IPS DF 4.7 (cell line): ENCODE measurements at regions not wholly inside any gene's neighbourhood (a gene's known extent, or its start where the extent isn't known, plus 50 kb on each side); places are given as distances from the start of the nearest gene placed in this dataset.

Experiments used
- DNase-seq: peaks from one replicate; pipeline ENCODE4 v3.0.0-alpha.2; 2013; ENCODE audit warnings: low spot score; ENCODE audit errors: extremely low read depth

DNA sequence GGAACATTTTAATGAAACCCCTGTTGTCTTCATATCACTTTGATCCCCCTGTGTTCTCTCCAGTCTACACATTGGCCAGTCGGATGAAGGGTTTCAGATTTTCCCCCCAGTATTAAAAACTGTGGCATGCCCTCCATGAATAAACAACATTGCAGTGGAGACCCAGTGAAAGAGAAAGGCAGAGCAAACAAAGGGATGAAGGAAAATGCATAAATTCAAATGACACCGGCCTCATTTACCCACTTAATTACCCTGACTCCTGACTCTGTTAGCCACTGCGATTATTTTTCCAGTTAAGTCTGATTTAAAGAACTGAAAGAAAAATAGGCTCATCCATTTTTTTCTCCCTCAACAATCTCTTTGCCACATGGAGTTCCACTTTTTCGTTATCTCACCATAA is 569.2 kb downstream of the TFAP2B start:
- no peak for DNase-seq

DNA sequence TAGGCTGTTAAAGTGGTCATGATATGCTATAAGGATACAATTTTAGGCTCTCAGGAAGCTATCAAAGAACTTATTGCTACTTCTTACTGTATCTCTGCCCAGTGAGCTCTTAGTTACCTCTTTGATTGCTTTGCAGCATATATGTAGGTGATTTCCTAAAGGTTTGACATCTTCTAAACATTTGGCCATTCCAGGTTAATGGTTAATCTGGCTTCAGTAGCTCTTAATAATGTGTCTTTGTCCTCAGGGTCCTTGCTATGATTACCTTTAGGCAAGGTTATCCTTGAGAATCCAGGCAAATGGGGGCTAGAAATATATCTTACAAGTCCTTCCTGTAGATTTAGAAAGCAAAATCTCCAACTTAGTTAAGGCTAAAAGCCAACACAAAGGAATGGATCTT is 575.4 kb downstream of the TFAP2B start:
- no peak for DNase-seq

- DNase-seq = no peak
These were observed 577.9 kb downstream of the TFAP2B start for GRCh38 chr6:51396583-51396982.

GRCh38 chr6:51398064-51398705 is 579.5 kb downstream of the TFAP2B start:
- no peak for DNase-seq

DNA sequence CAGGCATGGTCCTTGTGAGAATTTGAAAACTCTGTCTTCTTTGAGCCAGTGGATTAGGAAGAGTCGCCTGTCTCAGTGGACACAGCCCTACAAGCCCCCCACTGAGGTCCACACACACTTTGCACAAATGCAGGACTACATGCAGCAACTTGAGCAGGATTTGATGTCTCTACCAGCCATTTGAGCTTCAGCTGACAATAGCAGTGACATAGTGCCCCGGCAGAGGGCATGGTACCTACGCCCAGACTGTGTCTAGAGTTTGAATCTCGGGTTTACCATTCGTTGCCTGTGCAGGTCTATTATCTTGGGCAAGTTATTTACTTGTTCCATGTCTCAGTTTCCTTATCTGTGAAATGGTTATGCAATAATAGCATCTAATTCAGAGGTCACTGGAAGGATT is 580.1 kb downstream of the TFAP2B start:
- no peak for DNase-seq

DNA sequence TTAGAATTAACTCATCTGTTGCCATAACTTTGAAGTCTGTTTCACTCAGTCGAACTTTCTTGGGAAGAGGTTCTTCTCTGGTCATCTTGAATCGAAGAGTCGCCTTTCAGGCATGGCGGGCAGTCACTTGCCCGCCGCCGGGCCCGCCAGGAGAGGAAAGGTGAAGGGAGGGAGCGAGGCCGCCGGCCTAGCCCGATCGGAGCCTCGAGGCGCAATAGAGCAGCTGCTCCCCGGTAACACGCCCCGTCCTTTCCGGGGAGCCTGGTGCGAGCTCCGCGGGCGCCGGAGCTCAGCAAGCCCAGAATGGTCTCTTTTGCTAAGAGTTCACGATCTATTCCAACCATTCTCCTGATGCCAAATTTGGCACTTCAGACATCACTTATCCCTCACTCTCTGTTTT is 591.8 kb downstream of the TFAP2B start:
- no peak for DNase-seq

GRCh38 chr6:51411496-51412125 is 592.9 kb downstream of the TFAP2B start:
- DNase-seq = no peak

- DNase-seq = no peak
These were observed 595.7 kb downstream of the TFAP2B start for GRCh38 chr6:51414361-51414760.

DNA sequence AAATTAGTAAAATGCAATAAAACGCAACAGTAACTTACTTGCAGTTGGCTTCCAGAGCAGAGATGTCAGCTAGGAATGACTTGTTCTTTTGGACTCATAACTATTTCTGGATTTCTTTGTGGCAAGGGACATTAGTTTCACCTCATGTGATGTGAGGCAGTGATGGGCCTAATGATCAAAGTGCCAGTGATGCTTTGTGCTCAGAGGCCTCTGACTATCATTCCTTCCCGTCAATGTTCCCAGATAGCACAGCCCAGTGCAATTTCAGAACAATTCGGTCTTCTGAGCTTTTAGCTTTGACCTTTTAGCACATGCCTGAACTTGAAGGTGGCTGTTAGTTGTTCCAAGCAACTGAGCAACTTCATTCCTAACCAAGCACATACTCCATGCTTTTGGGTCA is 596.8 kb downstream of the TFAP2B start:
- DNase-seq = no peak

DNA sequence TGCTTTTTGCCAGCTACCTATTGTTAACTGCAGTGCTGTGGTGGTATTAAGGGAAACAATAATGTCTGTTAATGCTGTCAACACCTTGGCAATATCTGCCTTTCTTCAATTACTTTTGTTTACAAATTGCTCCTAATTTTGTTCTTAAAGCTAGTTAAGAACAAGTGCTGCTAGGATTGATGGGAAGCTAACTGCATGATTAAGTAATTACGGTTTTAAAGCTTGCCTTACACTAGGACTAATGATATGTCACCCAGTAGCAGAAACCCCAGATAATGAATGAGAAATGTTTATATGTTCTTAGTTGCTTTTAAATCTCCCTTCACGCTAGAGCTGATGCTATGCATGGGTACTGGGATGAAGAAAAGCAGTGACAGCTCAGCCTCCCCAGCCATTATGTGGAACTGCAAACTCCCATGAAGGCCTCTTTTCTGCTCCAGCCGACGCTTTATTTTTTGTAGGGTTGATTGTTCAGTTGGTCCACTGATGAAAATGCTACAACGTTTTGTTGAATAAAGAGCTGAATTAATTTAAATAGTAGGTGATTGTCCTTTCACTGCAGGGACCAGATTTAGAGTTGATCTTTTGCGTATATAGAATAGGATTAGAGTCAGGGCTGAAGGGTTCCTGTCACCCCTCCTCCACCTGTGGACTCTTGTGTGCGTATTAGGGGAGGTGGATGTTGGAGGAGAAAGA is 610.5 kb downstream of the TFAP2B start:
- DNase-seq = no peak

DNA sequence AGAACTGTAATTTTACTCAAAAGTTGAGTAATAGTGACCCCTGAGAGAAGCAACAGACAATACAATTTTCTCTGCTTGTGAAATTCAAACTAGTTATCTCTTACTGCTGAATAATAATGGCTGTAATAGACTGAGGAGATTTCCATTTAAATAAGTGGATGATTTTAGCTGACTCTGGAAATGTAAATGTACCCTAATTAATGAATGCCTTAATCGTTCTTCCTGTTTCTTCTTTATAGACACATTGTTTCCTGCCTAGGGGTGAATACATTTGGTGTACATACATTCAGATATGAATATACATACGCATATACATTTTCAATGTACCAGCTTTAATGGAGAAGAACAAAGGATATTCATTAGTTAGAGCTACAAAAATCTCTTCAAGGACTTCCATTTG is 611.9 kb downstream of the TFAP2B start:
- no peak for DNase-seq

- no peak for DNase-seq
These were observed 613.8 kb downstream of the TFAP2B start for GRCh38 chr6:51432481-51432880.

GRCh38 chr6:51450248-51450957 is 631.7 kb downstream of the TFAP2B start:
- no peak for DNase-seq

DNA sequence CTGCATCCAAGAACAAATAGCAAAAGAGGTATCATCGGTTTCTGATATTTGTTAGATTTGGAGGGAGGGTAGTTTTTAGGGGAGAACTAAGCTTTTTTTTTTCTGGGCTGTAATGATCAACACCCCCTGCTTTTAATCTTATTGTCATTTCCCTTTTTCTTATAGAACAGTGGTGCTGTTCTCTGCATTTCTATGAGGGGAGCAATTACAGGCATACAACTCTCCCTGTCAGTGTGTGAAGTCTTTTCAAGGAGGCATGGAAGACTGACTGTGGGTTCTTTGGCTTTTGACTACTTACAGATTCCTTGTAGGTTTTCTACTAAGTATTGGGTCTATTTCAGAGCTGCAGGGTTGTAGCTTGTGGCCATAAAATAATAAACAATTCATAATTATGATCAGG is 632.3 kb downstream of the TFAP2B start:
- no peak for DNase-seq

GRCh38 chr6:51456282-51456681 is 631.1 kb downstream of the PKHD1 start:
- no peak for DNase-seq

- DNase-seq = no peak
These were observed 627.5 kb downstream of the PKHD1 start for GRCh38 chr6:51459958-51460357.

- no peak for DNase-seq
These were observed 624.5 kb downstream of the PKHD1 start for GRCh38 chr6:51462896-51463295.

DNA sequence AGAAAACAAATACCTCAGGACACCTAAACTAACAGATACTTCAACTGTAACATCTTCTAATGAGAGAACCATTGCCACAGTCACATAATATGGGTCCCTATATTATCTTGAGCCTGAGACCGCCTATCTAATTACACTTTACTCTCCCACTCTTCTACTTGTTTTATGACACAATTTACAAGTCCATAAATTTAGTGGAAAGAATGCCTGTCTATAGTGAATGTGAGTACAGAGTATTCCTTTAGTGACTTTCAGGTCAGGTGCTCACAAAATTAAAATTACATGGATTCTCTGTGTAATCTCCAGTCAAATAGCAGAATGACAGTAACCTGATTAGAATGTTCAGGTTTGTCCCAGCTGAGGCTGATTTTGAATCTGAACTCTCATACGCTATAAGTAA is 624.1 kb downstream of the PKHD1 start:
- no peak for DNase-seq

- no peak for DNase-seq
These were observed 622.5 kb downstream of the PKHD1 start for GRCh38 chr6:51464956-51465355.

DNA sequence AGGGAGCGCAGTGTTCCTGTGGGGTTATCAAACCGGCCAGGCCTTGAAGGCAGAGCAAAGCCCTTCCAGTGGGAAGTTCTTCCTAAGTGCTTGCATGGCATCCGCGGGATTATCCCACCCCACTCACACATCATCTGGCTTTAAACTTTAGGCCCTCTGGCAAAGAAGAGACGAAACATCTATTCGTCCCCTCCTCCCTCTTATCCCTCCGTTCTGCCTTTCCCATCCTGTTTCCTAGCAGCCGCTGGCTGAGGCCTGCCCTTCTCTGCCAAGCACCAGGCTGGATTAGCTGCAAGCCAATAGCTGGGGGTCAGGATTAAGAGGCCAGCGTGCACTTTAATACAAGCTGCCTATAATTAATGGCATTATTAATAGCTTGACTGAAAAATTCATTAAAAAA is 621.0 kb downstream of the PKHD1 start:
- no peak for DNase-seq

DNA sequence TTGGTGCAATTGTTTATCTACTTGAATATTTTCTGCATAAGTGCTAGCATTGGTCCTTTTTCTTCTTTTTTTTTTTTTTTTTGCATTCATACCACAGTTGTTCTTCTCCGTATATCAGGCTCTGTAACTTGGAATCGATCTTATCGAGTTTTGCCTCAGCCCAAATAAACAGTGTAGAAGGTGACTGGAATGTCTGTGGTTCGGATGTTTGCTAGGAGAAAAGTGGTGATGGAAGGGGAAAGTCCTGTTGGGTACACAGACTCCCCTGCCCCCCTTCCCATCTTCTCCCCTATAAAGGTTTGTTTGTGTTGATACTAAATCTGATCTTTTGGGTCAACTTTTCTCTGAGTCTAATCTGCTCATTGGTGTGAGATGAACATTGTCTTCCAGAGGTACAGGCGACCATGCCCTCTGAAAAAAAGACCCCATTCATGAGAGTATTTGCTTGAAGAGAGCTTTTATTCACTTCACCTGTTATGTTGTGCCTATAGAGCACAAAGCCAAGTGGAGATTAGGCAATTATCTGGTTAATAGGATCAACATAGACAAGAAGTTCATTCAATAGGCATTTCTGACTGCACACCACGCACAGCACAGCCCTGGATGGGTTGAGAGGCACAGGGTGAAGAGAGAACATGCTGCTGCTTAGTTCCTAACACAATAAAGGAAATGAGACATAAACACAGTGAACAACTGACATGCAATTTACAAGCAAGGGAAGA is 620.0 kb downstream of the PKHD1 start:
- no peak for DNase-seq

DNA sequence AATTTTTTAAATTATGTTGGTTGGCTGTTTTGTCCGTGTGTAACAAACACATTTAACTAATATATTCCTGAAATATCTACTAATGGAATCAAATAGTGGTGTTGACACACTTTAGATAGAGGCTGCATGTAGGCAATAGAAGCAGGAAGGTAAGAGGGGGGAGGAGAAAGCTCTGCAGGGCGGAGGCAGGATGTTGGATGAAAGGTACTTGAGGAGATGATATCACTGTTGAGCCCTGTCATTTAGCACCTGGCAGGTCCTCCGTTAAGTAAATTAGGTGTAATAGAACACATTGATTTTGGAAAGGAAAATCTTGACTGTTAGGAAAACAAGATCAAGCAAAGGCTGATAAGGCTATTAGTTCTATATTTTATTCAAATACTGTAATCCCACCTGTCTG is 618.7 kb downstream of the PKHD1 start:
- DNase-seq = no peak
